ENCODE measurements at regions not wholly inside any gene's neighbourhood (a gene's known extent, or its start where the extent isn't known, plus 50 kb on each side); places are given as distances from the start of the nearest gene placed in this dataset.
"Not testable (repeated sequence)": the region's sequence is repeated elsewhere in the genome, so short reads cannot be mapped to it uniquely, and the experiment has no call there.

DNA sequence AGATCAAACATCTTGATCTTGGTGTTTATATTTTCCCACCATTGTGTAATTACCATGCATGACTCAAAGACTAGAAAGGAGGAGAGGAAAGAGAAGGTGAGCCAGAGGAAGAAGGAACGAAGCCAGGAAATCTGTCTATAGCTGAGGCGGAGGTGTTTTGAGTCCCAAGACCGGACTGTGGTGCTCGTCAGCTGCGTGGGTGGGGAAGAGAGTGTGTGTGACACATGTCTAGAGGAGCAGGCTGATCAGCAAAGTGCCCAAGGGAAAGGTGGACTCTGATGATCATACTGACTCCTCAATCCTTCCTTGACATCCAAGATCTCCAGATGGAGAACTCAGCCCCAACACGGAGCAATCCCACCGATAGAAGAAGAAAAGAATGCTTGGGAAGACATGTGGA lies 189.5 kb upstream of the MINDY3 start:
- H3K27ac ChIP-seq (ENCODE audit: low read depth, low read length) = no peak overlapping the region
- no peaks in the 10 kb centered on the region for H3K27me3 ChIP-seq (ENCODE audit: low read length)
- H2AFZ ChIP-seq (ENCODE audit: low read depth, low read length, severe bottlenecking) = no peak overlapping the region
- H3K79me2 ChIP-seq (ENCODE audit: insufficient read depth, low read length) = no peaks in the 10 kb centered on the region
- H3F3A ChIP-seq (ENCODE audit: insufficient read depth) = no peaks in the 10 kb centered on the region
- H3K9ac ChIP-seq (ENCODE audit: low read length) = no peak overlapping the region
- H3K4me3 ChIP-seq (ENCODE audit: insufficient read depth, low read length, poor library complexity, severe bottlenecking) = no peak overlapping the region
- H3K36me3 ChIP-seq (ENCODE audit: low read length) = no peaks in the 10 kb centered on the region
- no peaks in the 10 kb centered on the region for H3K9me2 ChIP-seq (replicated peaks; ENCODE audit: insufficient read depth, low read length)
- no peaks in the 10 kb centered on the region for H3K9me3 ChIP-seq (ENCODE audit: insufficient read depth, low read length)
- TF ChIP-seq EZH2phosphoT487 (conservative IDR thresholded peaks at IDR 0.05; ENCODE audit: low read length) = no peak
- TF ChIP-seq, protein P1, sequence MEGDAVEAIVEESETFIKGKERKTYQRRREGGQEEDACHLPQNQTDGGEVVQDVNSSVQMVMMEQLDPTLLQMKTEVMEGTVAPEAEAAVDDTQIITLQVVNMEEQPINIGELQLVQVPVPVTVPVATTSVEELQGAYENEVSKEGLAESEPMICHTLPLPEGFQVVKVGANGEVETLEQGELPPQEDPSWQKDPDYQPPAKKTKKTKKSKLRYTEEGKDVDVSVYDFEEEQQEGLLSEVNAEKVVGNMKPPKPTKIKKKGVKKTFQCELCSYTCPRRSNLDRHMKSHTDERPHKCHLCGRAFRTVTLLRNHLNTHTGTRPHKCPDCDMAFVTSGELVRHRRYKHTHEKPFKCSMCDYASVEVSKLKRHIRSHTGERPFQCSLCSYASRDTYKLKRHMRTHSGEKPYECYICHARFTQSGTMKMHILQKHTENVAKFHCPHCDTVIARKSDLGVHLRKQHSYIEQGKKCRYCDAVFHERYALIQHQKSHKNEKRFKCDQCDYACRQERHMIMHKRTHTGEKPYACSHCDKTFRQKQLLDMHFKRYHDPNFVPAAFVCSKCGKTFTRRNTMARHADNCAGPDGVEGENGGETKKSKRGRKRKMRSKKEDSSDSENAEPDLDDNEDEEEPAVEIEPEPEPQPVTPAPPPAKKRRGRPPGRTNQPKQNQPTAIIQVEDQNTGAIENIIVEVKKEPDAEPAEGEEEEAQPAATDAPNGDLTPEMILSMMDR (IDR thresholded peaks at IDR 0.05; ENCODE audit: insufficient read depth, low read length, poor library complexity, severe bottlenecking) = no peak
- no peak overlapping the region for H3K4me2 ChIP-seq (ENCODE audit: low read depth, low read length, poor library complexity, severe bottlenecking)
- H4K20me1 ChIP-seq (ENCODE audit: low read depth, low read length) = no peaks in the 10 kb centered on the region

GRCh38 chr10:16063350-16063749 lies 203.0 kb upstream of the MINDY3 start:
- no peaks in the 10 kb centered on the region for H3K9me2 ChIP-seq (replicated peaks; ENCODE audit: insufficient read depth, low read length)
- H3K79me2 ChIP-seq (ENCODE audit: insufficient read depth, low read length) = no peaks in the 10 kb centered on the region
- H3K4me3 ChIP-seq (ENCODE audit: insufficient read depth, low read length, poor library complexity, severe bottlenecking) = no peak overlapping the region
- no peak overlapping the region for H3K9ac ChIP-seq (ENCODE audit: low read length)
- no peak overlapping the region for H3K27ac ChIP-seq (ENCODE audit: low read depth, low read length)
- H3F3A ChIP-seq (ENCODE audit: insufficient read depth) = no peaks in the 10 kb centered on the region
- no peak overlapping the region for H2AFZ ChIP-seq (ENCODE audit: low read depth, low read length, severe bottlenecking)
- H3K9me3 ChIP-seq (ENCODE audit: insufficient read depth, low read length) = no peaks in the 10 kb centered on the region
- no peak overlapping the region for H3K4me2 ChIP-seq (ENCODE audit: low read depth, low read length, poor library complexity, severe bottlenecking)
- no peaks in the 10 kb centered on the region for H4K20me1 ChIP-seq (ENCODE audit: low read depth, low read length)
- H3K36me3 ChIP-seq (ENCODE audit: low read length) = no peaks in the 10 kb centered on the region
- no peaks in the 10 kb centered on the region for H3K27me3 ChIP-seq (ENCODE audit: low read length)
- TF ChIP-seq, protein P1 (IDR thresholded peaks at IDR 0.05; ENCODE audit: insufficient read depth, low read length, poor library complexity, severe bottlenecking) = no peak
- no peak for TF ChIP-seq EZH2phosphoT487 (conservative IDR thresholded peaks at IDR 0.05; ENCODE audit: low read length)

GRCh38 chr10:16083551-16083950 lies 223.2 kb upstream of the MINDY3 start:
- H4K20me1 ChIP-seq (ENCODE audit: low read depth, low read length); H3K9me3 ChIP-seq (ENCODE audit: insufficient read depth, low read length); H3K9ac ChIP-seq (ENCODE audit: low read length); H3K4me3 ChIP-seq (ENCODE audit: insufficient read depth, low read length, poor library complexity, severe bottlenecking); H3K36me3 ChIP-seq (ENCODE audit: low read length); H3F3A ChIP-seq (ENCODE audit: insufficient read depth); H2AFZ ChIP-seq (ENCODE audit: low read depth, low read length, severe bottlenecking); H3K27me3 ChIP-seq (ENCODE audit: low read length); H3K27ac ChIP-seq (ENCODE audit: low read depth, low read length); H3K4me2 ChIP-seq (ENCODE audit: low read depth, low read length, poor library complexity, severe bottlenecking); H3K9me2 ChIP-seq (replicated peaks; ENCODE audit: insufficient read depth, low read length); H3K79me2 ChIP-seq (ENCODE audit: insufficient read depth, low read length): not testable (repeated sequence)

DNA sequence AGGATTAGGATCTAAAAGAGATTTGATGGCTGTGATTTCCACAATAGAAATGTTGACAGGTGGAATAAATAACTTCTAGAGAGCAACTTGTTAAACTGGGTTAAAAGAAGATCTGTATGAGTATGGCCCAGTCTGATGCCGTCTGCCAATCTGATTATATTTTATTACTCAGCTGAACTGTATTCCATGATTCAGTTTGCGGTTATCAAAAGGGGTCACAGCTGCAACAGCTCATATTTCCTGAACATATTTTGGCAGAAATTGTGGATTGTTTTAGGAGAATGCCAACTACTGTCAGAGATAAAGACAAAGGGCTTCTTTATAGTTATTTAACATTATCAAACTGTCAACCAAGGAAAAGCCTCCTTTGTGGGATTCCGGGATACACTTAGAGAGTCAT lies 244.8 kb upstream of the MINDY3 start:
- H3K9me2 ChIP-seq (replicated peaks; ENCODE audit: insufficient read depth, low read length) = no peaks in the 10 kb centered on the region
- H3K4me2 ChIP-seq (ENCODE audit: low read depth, low read length, poor library complexity, severe bottlenecking) = no peak overlapping the region
- no peak overlapping the region for H3K9ac ChIP-seq (ENCODE audit: low read length)
- H3K79me2 ChIP-seq (ENCODE audit: insufficient read depth, low read length) = no peaks in the 10 kb centered on the region
- no peaks in the 10 kb centered on the region for H3F3A ChIP-seq (ENCODE audit: insufficient read depth)
- no peak overlapping the region for H2AFZ ChIP-seq (ENCODE audit: low read depth, low read length, severe bottlenecking)
- H3K36me3 ChIP-seq (ENCODE audit: low read length) = no peaks in the 10 kb centered on the region
- H3K27ac ChIP-seq (ENCODE audit: low read depth, low read length) = no peak overlapping the region
- no peak overlapping the region for H3K4me3 ChIP-seq (ENCODE audit: insufficient read depth, low read length, poor library complexity, severe bottlenecking)
- H3K9me3 ChIP-seq (ENCODE audit: insufficient read depth, low read length) = no peaks in the 10 kb centered on the region
- TF ChIP-seq, protein P1 (IDR thresholded peaks at IDR 0.05; ENCODE audit: insufficient read depth, low read length, poor library complexity, severe bottlenecking) = no peak
- no peak for TF ChIP-seq EZH2phosphoT487 (conservative IDR thresholded peaks at IDR 0.05; ENCODE audit: low read length)
- no peaks in the 10 kb centered on the region for H4K20me1 ChIP-seq (ENCODE audit: low read depth, low read length)
- no peaks in the 10 kb centered on the region for H3K27me3 ChIP-seq (ENCODE audit: low read length)

Measured in SU-DHL-6 (cell line).